A549 (cell line): ENCODE measurements at regions not wholly inside any gene's neighbourhood (a gene's known extent, or its start where the extent isn't known, plus 50 kb on each side); places are given as distances from the start of the nearest gene placed in this dataset.

Experiments used
- CTCF ChIP-seq: fragments of >200 bp; sonication (Bioruptor Twin); formaldehyde crosslinking; IDR thresholded peaks from 3 replicates; pipeline ENCODE4 v1.5.1; 2016
- ESRRA ChIP-seq: fragments of 150-350 bp; IDR thresholded peaks from 2 replicates; pipeline ENCODE4 v1.6.1; 2014; ENCODE audit warnings: mild to moderate bottlenecking, low read length, borderline replicate concordance
- POLR2A ChIP-seq: IDR thresholded peaks from 2 replicates; pipeline ENCODE4 v1.6.1; 2012; ENCODE audit warnings: mild to moderate bottlenecking, low read length
- RCOR1 ChIP-seq: fragments of 150-350 bp; IDR thresholded peaks from 2 replicates; pipeline ENCODE4 v1.6.1; 2014; ENCODE audit warnings: antibody characterized with exemption, low read length, low read depth
- REST ChIP-seq: fragments of 200-600 bp; sonication (generic); IDR thresholded peaks from 2 replicates; pipeline ENCODE4 v1.6.1; 2016; ENCODE audit warnings: antibody characterized with exemption, mild to moderate bottlenecking, moderate library complexity
- TFCP2L1 ChIP-seq: fragments of 250-450 bp; sonication (Bioruptor Pico); IDR thresholded peaks from 2 replicates; pipeline ENCODE4 v1.5.0; 2021; ENCODE audit warnings: mild to moderate bottlenecking

GRCh38 chr2:234341306-234341985 is 155.4 kb downstream of the ARL4C start:
- TF ChIP-seq CTCF (no peak), TFCP2L1 (no peak), REST (no peak), RCOR1 (no peak), POLR2A (no peak), ESRRA (no peak)
